ENCODE measurements at regions not wholly inside any gene's neighbourhood (a gene's known extent, or its start where the extent isn't known, plus 50 kb on each side); places are given as distances from the start of the nearest gene placed in this dataset.
"Not testable (repeated sequence)": the region's sequence is repeated elsewhere in the genome, so short reads cannot be mapped to it uniquely, and the experiment has no call there.

- TF ChIP-seq CTCF (IDR thresholded peaks at IDR 0.05; ENCODE audit: low read depth, low read length); MAX (IDR thresholded peaks at IDR 0.05; ENCODE audit: low read depth, low read length); POLR2A (IDR thresholded peaks at IDR 0.05; ENCODE audit: extremely low read depth, insufficient read length); MYC (IDR thresholded peaks at IDR 0.05; ENCODE audit: low read depth, low read length): not testable (repeated sequence)
Measured at GRCh38 chr5:5831622-5832021, 409.1 kb downstream of the ICE1 start.

All from NB4 (cell line).